Mucosa of descending colon (tissue), 3 donors: ENCODE measurements at regions not wholly inside any gene's neighbourhood (a gene's known extent, or its start where the extent isn't known, plus 50 kb on each side); places are given as distances from the start of the nearest gene placed in this dataset.

Experiments used
- ATAC-seq: fragments of 200-7000 bp; cut with Tn5 transposase; one replicate; pipeline ENCODE4 v1.9.1; 2020; ENCODE audit warnings: mild to moderate bottlenecking, moderate library complexity
- DNase-seq, 3 donors: peaks; one replicate each; pipeline ENCODE4 v3.0.0-alpha.2; 2020
- H3K36me3 ChIP-seq: fragments of 200-600 bp; one replicate; pipeline ENCODE4 v1.8.0; 2021; ENCODE audit warnings: low read depth, mild to moderate bottlenecking
- H3K4me1 ChIP-seq: fragments of 200-600 bp; one replicate; pipeline ENCODE4 v1.8.0; 2021; ENCODE audit warnings: low read depth, mild to moderate bottlenecking
- H3K4me3 ChIP-seq: fragments of 200-600 bp; one replicate; pipeline ENCODE4 v1.8.0; 2021; ENCODE audit warnings: mild to moderate bottlenecking
- H3K9me3 ChIP-seq: fragments of 200-600 bp; one replicate; pipeline ENCODE4 v1.8.0; 2021; ENCODE audit warnings: mild to moderate bottlenecking
- CTCF ChIP-seq: fragments of 200-600 bp; IDR thresholded peaks from one replicate; pipeline ENCODE4 v1.8.0; 2022; ENCODE audit warnings: antibody characterized with exemption, mild to moderate bottlenecking
- intact Hi-C, 2 donors: fragments of 100-400 bp; cut with DNase I in 1 of 2; cut with micrococcal nuclease in 1 of 2; formaldehyde crosslinking; loops; one replicate each; pipeline versions ENCODE4 v1.11.0 to v1.11.1; 2022; cut with DNase I, micrococcal nuclease
- donor health status: DM: no; HTN: no; CAD: no; lungs with moderate emphysema.
- donor health status: DM: no; HTN: no; CAD: no.
- donor health status: DM: no; HTN: yes; CAD: no.

DNA sequence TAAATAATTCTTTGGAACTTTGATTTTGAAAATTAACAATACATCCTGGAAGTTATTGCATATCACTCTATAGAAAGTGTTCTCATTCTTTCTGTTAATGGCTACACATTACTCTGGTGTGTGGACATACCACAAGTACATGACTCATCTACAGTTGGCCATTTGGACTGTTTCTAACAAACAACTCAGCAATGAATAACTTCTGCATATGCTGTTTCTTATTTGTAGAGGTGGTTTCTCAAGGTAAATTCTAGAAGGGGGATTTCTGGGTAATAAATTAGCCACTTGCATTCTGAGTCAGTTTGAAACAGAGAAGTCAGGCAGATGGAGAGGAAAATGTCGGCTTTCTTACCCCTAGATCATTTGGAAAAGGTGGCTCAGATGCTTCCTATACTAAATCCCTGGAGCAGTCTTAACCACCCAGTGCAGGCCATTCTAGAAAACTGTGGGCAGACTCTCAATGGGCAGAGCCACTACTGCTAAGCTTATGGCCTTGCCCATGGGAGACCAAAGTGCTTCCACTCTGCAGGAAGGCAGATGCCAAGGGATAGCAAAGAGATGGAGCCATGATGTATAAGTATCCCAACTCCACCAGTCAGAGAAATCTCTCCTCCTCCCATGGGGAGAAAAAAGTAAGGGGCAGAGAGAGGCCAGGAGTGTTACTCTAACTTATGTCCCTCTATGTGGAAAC lies 194.0 kb upstream of the PLPP4 start:
- DNase-seq (no peak), ATAC-seq (no peak)
- H3K36me3 ChIP-seq, result no peaks in the 10 kb centered on the region
- no peaks in the 10 kb centered on the region for H3K9me3 ChIP-seq
- TF ChIP-seq CTCF, result no peak
- intact Hi-C loops, result no loop called here
- H3K4me3 ChIP-seq, result no peak overlapping the region
- H3K4me1 ChIP-seq, result no peaks in the 10 kb centered on the region

DNA sequence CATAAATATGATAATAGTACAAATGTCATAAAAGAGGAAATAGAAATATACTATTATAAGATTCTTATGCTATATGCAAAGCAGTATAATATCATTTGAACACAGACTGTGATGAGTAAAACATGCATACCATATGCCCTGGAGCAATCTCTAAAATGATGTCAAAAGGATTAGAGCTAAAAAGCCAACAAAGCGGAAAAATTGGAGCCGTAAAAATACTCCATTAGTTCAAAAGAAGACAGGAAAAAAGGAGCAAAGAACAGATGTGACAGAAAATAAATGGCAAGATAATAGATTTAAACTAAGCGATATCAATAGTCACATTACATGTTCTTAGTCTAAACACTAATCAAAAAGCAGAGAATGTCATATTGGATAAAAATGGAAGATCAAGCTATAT lies 191.0 kb upstream of the PLPP4 start:
- Histone ChIP-seq H3K36me3 (no peaks in the 10 kb centered on the region), H3K9me3 (no peaks in the 10 kb centered on the region), H3K4me3 (no peak overlapping the region), H3K4me1 (no peaks in the 10 kb centered on the region)
- TF ChIP-seq CTCF, result no peak
- ATAC-seq (no peak), DNase-seq (no peak)
- intact Hi-C loops, result no loop called here

GRCh38 chr10:120270906-120271305 lies 186.1 kb upstream of the PLPP4 start:
- no peaks in the 10 kb centered on the region for H3K4me1 ChIP-seq
- intact Hi-C loops, result no loop called here
- ATAC-seq, result no peak
- DNase-seq, result no peak
- H3K9me3 ChIP-seq, result no peaks in the 10 kb centered on the region
- H3K36me3 ChIP-seq, result no peaks in the 10 kb centered on the region
- H3K4me3 ChIP-seq, result no peak overlapping the region
- no peak for TF ChIP-seq CTCF

DNA sequence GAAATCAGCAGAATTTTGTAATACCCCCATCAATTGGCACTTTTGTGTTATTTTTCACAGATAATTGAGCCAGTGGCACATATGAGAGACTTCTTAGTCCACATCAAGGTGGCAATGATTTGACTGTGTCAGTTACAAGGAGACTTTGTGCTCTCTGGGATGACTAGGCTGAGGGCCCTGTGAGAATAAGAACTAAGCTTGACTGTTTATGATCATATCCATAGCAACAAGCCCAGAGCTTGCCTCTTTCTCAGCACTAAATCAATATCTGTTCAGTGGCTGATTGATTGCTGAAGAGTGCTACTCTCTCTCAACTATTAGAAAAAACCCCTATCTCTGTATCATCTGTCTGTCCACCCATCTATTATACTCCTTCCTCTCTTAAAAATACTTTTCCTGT lies 185.3 kb upstream of the PLPP4 start:
- H3K9me3 ChIP-seq, result no peaks in the 10 kb centered on the region
- ATAC-seq (no peak), DNase-seq (no peak)
- H3K4me1 ChIP-seq, result no peaks in the 10 kb centered on the region
- intact Hi-C loops, result no loop called here
- H3K4me3 ChIP-seq, result no peak overlapping the region
- no peaks in the 10 kb centered on the region for H3K36me3 ChIP-seq
- TF ChIP-seq CTCF, result no peak

GRCh38 chr10:120272350-120272749 lies 184.7 kb upstream of the PLPP4 start:
- ATAC-seq (no peak), DNase-seq (no peak)
- H3K4me1 ChIP-seq, result no peaks in the 10 kb centered on the region
- intact Hi-C loops, result no loop called here
- no peak for TF ChIP-seq CTCF
- no peaks in the 10 kb centered on the region for H3K36me3 ChIP-seq
- H3K4me3 ChIP-seq, result no peak overlapping the region
- no peaks in the 10 kb centered on the region for H3K9me3 ChIP-seq

- H3K9me3 ChIP-seq, result no peaks in the 10 kb centered on the region
- H3K4me1 ChIP-seq, result no peaks in the 10 kb centered on the region
- intact Hi-C loops, result no loop called here
- no peak overlapping the region for H3K4me3 ChIP-seq
- no peak for TF ChIP-seq CTCF
- no peak for DNase-seq
- ATAC-seq, result no peak
- no peaks in the 10 kb centered on the region for H3K36me3 ChIP-seq
These were observed 179.0 kb upstream of the PLPP4 start for GRCh38 chr10:120278069-120278468.
